MM.1S (cell line): ENCODE measurements at regions not wholly inside any gene's neighbourhood (a gene's known extent, or its start where the extent isn't known, plus 50 kb on each side); places are given as distances from the start of the nearest gene placed in this dataset.

Experiments
- DNase-seq: peaks from one replicate; pipeline ENCODE4 v3.0.0-alpha.2; 2015
- H2AFZ ChIP-seq: fragments of 300-600 bp; sonication (generic); 2 replicates; pipeline ENCODE4 v1.6.0; 2016; ENCODE audit warnings: antibody characterized with exemption, low read length
- H3F3A ChIP-seq: fragments of 300-600 bp; sonication (generic); 2 replicates; pipeline ENCODE4 v1.6.1; 2016; ENCODE audit warnings: mild to moderate bottlenecking, antibody characterized with exemption, low read length, moderate library complexity, mixed read lengths; ENCODE audit not compliant: insufficient read depth
- H3K27ac ChIP-seq: fragments of 300-600 bp; sonication (generic); 2 replicates; pipeline ENCODE4 v1.5.1; 2016; ENCODE audit warnings: mild to moderate bottlenecking, low read length
- H3K27me3 ChIP-seq: fragments of 300-600 bp; sonication (generic); replicated peaks from 2 replicates; pipeline ENCODE4 v1.6.0; 2016; ENCODE audit warnings: low read length; ENCODE audit not compliant: insufficient read depth
- H3K36me3 ChIP-seq: fragments of 300-600 bp; sonication (generic); replicated peaks from 2 replicates; pipeline ENCODE4 v1.6.1; 2016; ENCODE audit warnings: mild to moderate bottlenecking, low read length, mixed read lengths; ENCODE audit not compliant: insufficient read depth
- H3K4me1 ChIP-seq: fragments of 300-600 bp; sonication (generic); 2 replicates; pipeline ENCODE4 v1.6.1; 2016; ENCODE audit warnings: low read length, mixed read lengths
- H3K4me2 ChIP-seq: fragments of 300-600 bp; sonication (generic); 2 replicates; pipeline ENCODE4 v1.6.0; 2016; ENCODE audit warnings: low read depth, low read length
- H3K4me3 ChIP-seq: fragments of 300-600 bp; sonication (generic); 2 replicates; pipeline ENCODE4 v1.5.1; 2016; ENCODE audit warnings: low read length, mixed read lengths
- H3K79me2 ChIP-seq: fragments of 300-600 bp; sonication (generic); 2 replicates; pipeline ENCODE4 v1.6.1; 2016; ENCODE audit warnings: mixed run types, low read length, mixed read lengths
- H3K9ac ChIP-seq: fragments of 300-600 bp; sonication (generic); 2 replicates; pipeline ENCODE4 v1.6.1; 2016; ENCODE audit warnings: low read length, mixed read lengths
- H3K9me2 ChIP-seq: fragments of 300-600 bp; sonication (generic); replicated peaks from 2 replicates; pipeline ENCODE4 v1.6.1; 2016; ENCODE audit warnings: mild to moderate bottlenecking, low read length, mixed read lengths; ENCODE audit not compliant: insufficient read depth
- H3K9me3 ChIP-seq: fragments of 300-600 bp; sonication (generic); replicated peaks from 2 replicates; pipeline ENCODE4 v1.6.1; 2016; ENCODE audit warnings: mild to moderate bottlenecking, low read length, mixed read lengths; ENCODE audit not compliant: insufficient read depth
- H4K20me1 ChIP-seq: fragments of 300-600 bp; sonication (generic); 2 replicates; pipeline ENCODE4 v1.6.1; 2016; ENCODE audit warnings: mild to moderate bottlenecking, low read length, moderate library complexity, mixed read lengths; ENCODE audit not compliant: insufficient read depth
- EZH2 ChIP-seq: fragments of 300-600 bp; sonication (generic); optimal IDR thresholded peaks from 2 replicates; pipeline ENCODE3; 2017; ENCODE audit warnings: low read depth, mild to moderate bottlenecking, antibody characterized with exemption, low read length, mixed read lengths
- EZH2phosphoT487 ChIP-seq: fragments of 300-600 bp; sonication (generic); IDR thresholded peaks from 2 replicates; pipeline ENCODE4 v1.6.1; 2018; ENCODE audit warnings: antibody characterized with exemption, low read length
- TF ChIP-seq, protein P1 (sequence below): fragments of 300-600 bp; sonication (generic); IDR thresholded peaks from 2 replicates; pipeline ENCODE4 v1.5.1; 2016; ENCODE audit warnings: antibody characterized with exemption, low read length, mixed read lengths

DNA sequence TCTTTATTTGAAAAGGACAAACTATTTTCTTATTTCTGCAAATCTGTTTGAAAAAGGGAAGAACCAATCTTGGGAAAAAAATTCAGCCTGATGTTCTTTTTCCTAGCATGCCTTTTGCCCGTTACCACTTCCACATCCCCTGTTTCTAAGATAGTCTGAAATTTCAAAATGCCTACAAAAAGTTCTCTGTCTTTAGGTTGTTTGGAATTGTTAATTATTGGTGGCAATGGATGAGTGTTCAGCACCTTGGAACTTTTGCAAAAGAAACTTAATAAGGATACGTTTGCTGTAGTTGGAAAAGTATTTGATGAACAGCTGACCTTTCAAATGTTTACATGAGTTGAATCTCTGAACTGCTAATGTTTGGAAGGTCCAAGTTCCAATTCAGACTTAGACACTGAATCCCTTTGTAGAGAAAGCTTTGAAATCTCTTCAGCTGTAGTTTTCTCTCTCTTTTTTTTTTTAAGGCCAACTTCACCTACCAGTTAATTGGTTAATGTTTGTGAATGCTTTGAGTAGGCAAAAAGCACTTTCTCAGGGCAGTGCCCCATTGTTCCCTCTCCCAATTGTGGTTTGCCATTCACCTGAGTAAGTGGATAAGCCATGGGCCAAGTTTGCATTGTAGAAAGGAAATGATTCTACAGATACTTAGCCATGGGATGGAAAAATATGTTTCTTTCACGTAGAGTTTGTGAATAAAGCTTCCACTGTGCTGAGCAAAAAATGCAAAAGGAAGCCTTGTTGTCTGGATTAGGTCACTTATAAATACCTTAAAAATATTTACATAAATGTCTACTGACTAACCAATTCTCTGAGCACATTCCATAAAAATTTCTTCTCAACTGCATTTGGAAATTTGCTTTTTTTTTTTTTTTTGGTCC lies 156.4 kb upstream of the ELL2 start:
- Histone ChIP-seq H3K9ac (no peak overlapping the region), H3K4me1 (no peaks in the 10 kb centered on the region), H4K20me1 (no peaks in the 10 kb centered on the region), H3K4me2 (no peak overlapping the region), H3K36me3 (no peaks in the 10 kb centered on the region), H3K9me3 (no peaks in the 10 kb centered on the region), H3K27me3 (no peaks in the 10 kb centered on the region), H3F3A (no peaks in the 10 kb centered on the region), H3K79me2 (no peaks in the 10 kb centered on the region), H2AFZ (no peak overlapping the region), H3K27ac (no peak overlapping the region), H3K9me2 (no peaks in the 10 kb centered on the region), H3K4me3 (no peak overlapping the region)
- no peak for DNase-seq
- TF ChIP-seq, protein P1, sequence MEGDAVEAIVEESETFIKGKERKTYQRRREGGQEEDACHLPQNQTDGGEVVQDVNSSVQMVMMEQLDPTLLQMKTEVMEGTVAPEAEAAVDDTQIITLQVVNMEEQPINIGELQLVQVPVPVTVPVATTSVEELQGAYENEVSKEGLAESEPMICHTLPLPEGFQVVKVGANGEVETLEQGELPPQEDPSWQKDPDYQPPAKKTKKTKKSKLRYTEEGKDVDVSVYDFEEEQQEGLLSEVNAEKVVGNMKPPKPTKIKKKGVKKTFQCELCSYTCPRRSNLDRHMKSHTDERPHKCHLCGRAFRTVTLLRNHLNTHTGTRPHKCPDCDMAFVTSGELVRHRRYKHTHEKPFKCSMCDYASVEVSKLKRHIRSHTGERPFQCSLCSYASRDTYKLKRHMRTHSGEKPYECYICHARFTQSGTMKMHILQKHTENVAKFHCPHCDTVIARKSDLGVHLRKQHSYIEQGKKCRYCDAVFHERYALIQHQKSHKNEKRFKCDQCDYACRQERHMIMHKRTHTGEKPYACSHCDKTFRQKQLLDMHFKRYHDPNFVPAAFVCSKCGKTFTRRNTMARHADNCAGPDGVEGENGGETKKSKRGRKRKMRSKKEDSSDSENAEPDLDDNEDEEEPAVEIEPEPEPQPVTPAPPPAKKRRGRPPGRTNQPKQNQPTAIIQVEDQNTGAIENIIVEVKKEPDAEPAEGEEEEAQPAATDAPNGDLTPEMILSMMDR: no peak
- no peak for TF ChIP-seq EZH2phosphoT487
- TF ChIP-seq EZH2: no peak

DNA sequence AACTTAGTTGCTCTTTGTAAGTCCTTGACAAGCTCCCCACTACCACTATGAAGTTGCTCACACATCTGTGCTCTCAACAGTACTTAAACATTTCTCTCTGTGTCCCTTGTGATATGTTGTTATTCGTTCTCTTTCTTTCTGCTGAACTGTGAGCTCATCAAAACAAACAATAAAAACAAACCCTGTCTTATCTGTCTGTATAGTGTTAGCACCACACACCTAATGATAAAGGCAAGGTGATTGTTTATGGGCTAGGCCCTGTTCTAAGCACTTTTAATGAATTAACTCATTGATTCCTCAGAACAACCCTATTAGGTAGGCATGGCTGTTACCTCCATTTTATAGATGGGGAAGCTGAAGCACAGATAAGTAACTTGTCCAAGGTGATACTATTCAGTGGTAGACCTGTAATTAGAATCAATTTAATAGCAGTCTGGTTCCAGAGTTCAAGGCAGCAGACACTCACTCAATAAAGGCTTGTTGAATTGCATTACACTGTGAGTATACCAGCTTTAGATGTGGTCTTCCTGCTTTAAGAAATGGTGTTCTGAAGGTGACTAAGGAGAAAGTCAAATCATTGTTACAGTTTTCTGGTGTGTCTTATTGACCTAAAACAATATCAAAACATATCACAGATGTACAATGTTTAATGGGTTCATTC lies 153.6 kb upstream of the ELL2 start:
- no peak overlapping the region for H3K4me2 ChIP-seq
- no peak overlapping the region for H3K27ac ChIP-seq
- no peaks in the 10 kb centered on the region for H3K9me3 ChIP-seq
- no peak overlapping the region for H3K4me3 ChIP-seq
- no peaks in the 10 kb centered on the region for H3K27me3 ChIP-seq
- H3K36me3 ChIP-seq: no peaks in the 10 kb centered on the region
- no peaks in the 10 kb centered on the region for H3F3A ChIP-seq
- H2AFZ ChIP-seq: no peak overlapping the region
- peaks cover 4% of the 10 kb centered on the region; the same call in 1 of the 2 replicates for H3K4me1 ChIP-seq
- H3K79me2 ChIP-seq: no peaks in the 10 kb centered on the region
- DNase-seq: no peak
- H4K20me1 ChIP-seq: no peaks in the 10 kb centered on the region
- H3K9me2 ChIP-seq: no peaks in the 10 kb centered on the region
- no peak overlapping the region for H3K9ac ChIP-seq
- TF ChIP-seq, protein P1: no peak
- no peak for TF ChIP-seq EZH2
- no peak for TF ChIP-seq EZH2phosphoT487

DNA sequence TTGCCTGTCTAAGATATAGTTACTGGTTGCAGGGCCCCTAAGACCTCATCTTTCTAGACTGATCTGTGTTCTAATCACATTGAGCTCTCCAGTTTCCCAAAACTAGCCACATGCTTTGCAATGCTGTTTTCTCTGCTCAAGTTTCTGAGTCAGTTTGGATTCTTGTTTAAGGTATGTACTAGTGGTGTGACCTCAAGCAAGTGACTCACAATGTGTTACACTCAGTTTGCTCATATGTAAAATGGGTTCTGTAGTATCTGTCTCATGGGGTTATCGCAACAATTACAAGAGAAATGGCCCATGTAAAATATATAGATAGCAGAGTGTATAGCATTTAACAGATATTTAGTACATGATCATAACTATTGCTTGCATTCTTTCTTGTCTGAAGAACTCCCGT lies 153.1 kb upstream of the ELL2 start:
- no peak overlapping the region for H3K9ac ChIP-seq
- no peak for TF ChIP-seq EZH2phosphoT487
- no peaks in the 10 kb centered on the region for H3F3A ChIP-seq
- peaks cover 4% of the 10 kb centered on the region; the same call in 1 of the 2 replicates for H3K4me1 ChIP-seq
- H4K20me1 ChIP-seq: no peaks in the 10 kb centered on the region
- no peaks in the 10 kb centered on the region for H3K9me3 ChIP-seq
- no peak overlapping the region for H3K4me2 ChIP-seq
- no peak overlapping the region for H3K4me3 ChIP-seq
- H3K79me2 ChIP-seq: no peaks in the 10 kb centered on the region
- H2AFZ ChIP-seq: no peak overlapping the region
- no peaks in the 10 kb centered on the region for H3K27me3 ChIP-seq
- no peaks in the 10 kb centered on the region for H3K9me2 ChIP-seq
- H3K36me3 ChIP-seq: no peaks in the 10 kb centered on the region
- H3K27ac ChIP-seq: no peak overlapping the region
- no peak for DNase-seq
